ENCODE measurements at regions not wholly inside any gene's neighbourhood (a gene's known extent, or its start where the extent isn't known, plus 50 kb on each side); places are given as distances from the start of the nearest gene placed in this dataset.

DNA sequence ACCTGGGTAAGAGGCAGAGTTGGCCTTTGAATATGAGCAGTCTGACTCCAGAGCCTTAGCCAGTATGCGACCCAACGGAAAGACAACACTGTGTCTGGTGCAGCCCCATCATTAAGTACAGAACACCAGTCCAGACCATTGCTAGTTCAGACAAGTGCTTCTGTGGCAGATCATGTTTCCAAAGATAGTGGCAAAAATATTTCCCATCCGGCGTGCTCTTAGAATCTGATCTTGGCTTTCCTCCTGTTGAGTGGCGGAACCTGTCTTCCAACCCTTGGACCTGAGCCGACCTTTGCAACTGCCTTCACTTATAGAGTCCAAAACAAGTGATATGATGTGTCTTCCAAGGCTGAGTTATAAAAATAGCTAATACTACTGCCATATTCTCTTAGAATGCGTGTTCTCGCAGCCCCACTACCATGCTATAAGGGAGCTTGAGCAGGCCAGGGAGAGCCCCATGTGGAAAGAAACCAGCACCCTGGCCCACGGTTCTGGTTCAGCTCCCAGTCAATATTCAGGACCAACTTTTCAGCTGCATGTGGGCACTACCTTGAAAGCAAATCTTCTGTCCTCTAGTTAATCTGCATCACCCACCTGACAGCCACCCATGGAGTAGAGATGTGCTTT, 322.4 kb upstream of the SLCO3A1 start:
- no peak for TF ChIP-seq POLR2A (IDR thresholded peaks at IDR 0.05; ENCODE audit: extremely low read depth, insufficient read length)
- TF ChIP-seq, protein P1, sequence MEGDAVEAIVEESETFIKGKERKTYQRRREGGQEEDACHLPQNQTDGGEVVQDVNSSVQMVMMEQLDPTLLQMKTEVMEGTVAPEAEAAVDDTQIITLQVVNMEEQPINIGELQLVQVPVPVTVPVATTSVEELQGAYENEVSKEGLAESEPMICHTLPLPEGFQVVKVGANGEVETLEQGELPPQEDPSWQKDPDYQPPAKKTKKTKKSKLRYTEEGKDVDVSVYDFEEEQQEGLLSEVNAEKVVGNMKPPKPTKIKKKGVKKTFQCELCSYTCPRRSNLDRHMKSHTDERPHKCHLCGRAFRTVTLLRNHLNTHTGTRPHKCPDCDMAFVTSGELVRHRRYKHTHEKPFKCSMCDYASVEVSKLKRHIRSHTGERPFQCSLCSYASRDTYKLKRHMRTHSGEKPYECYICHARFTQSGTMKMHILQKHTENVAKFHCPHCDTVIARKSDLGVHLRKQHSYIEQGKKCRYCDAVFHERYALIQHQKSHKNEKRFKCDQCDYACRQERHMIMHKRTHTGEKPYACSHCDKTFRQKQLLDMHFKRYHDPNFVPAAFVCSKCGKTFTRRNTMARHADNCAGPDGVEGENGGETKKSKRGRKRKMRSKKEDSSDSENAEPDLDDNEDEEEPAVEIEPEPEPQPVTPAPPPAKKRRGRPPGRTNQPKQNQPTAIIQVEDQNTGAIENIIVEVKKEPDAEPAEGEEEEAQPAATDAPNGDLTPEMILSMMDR (IDR thresholded peaks at IDR 0.05; ENCODE audit: low read depth, low read length): no peak
- TF ChIP-seq, protein P2, sequence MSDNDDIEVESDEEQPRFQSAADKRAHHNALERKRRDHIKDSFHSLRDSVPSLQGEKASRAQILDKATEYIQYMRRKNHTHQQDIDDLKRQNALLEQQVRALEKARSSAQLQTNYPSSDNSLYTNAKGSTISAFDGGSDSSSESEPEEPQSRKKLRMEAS (IDR thresholded peaks at IDR 0.05; ENCODE audit: low read depth, low read length): no peak

Data from NB4 (cell line).